Hepatocyte (in vitro differentiated cells): ENCODE measurements at regions not wholly inside any gene's neighbourhood (a gene's known extent, or its start where the extent isn't known, plus 50 kb on each side); places are given as distances from the start of the nearest gene placed in this dataset.

Experiments
- DNase-seq: peaks from one replicate; pipeline ENCODE4 v3.0.0-alpha.2; 2016; ENCODE audit warnings: low spot score
- H2AFZ ChIP-seq: fragments of 200-600 bp; sonication (generic); 2 replicates; pipeline ENCODE4 v1.6.0; 2016; ENCODE audit warnings: antibody characterized with exemption, mild to moderate bottlenecking
- H3K27ac ChIP-seq: fragments of 200-600 bp; sonication (generic); 2 replicates; pipeline ENCODE4 v1.5.1; 2016; ENCODE audit warnings: mild to moderate bottlenecking
- H3K27me3 ChIP-seq: fragments of 200-600 bp; sonication (generic); 2 replicates; pipeline ENCODE4 v1.6.1; 2016
- H3K36me3 ChIP-seq: fragments of 200-600 bp; sonication (generic); replicated peaks from 2 replicates; pipeline ENCODE4 v1.5.1; 2016; ENCODE audit warnings: low read depth; ENCODE audit not compliant: insufficient read depth
- H3K4me1 ChIP-seq: fragments of 200-600 bp; sonication (generic); 2 replicates; pipeline ENCODE4 v1.5.1; 2016; ENCODE audit warnings: mild to moderate bottlenecking, moderate library complexity; ENCODE audit not compliant: insufficient read depth
- H3K4me2 ChIP-seq: fragments of 200-600 bp; sonication (generic); 2 replicates; pipeline ENCODE4 v1.6.0; 2016
- H3K4me3 ChIP-seq: fragments of 200-600 bp; sonication (generic); 2 replicates; pipeline ENCODE4 v1.5.1; 2016; ENCODE audit warnings: mild to moderate bottlenecking
- H3K79me2 ChIP-seq: fragments of 200-600 bp; sonication (generic); 2 replicates; pipeline ENCODE4 v1.6.0; 2017; ENCODE audit warnings: mild to moderate bottlenecking
- H3K9me2 ChIP-seq: fragments of 200-600 bp; sonication (generic); replicated peaks from 2 replicates; pipeline ENCODE4 v1.6.0; 2017; ENCODE audit warnings: mild to moderate bottlenecking; ENCODE audit not compliant: insufficient read depth
- H3K9me3 ChIP-seq: fragments of 200-600 bp; sonication (generic); 2 replicates; pipeline ENCODE4 v1.5.1; 2016; ENCODE audit warnings: low read depth, mild to moderate bottlenecking
- H4K20me1 ChIP-seq: fragments of 200-600 bp; sonication (generic); 2 replicates; pipeline ENCODE4 v1.6.0; 2016; ENCODE audit warnings: mild to moderate bottlenecking; ENCODE audit not compliant: insufficient read depth, poor library complexity, severe bottlenecking
- EZH2 ChIP-seq: fragments of 200-600 bp; sonication (generic); IDR thresholded peaks from 2 replicates; pipeline ENCODE4 v1.6.1; 2016; ENCODE audit warnings: antibody characterized with exemption, mild to moderate bottlenecking, borderline replicate concordance
- EZH2phosphoT487 ChIP-seq: fragments of 200-600 bp; sonication (generic); IDR thresholded peaks from one replicate; pipeline ENCODE4 v1.6.1; 2018; ENCODE audit warnings: antibody characterized with exemption, mild to moderate bottlenecking, low read depth, moderate library complexity; ENCODE audit not compliant: unreplicated experiment, severe bottlenecking
- WGBS: methylation state at CpG from one replicate; pipeline ENCODE4 v1.1.6; 2016; ENCODE audit warnings: low lambda C conversion rate; ENCODE audit errors: missing lambda C conversion rate; 5-methylcytosine and 5-hydroxymethylcytosine counted together
- TF ChIP-seq, protein P1 (sequence below): fragments of 200-600 bp; sonication (generic); IDR thresholded peaks from 2 replicates; pipeline ENCODE4 v1.5.1; 2016; ENCODE audit warnings: antibody characterized with exemption, mild to moderate bottlenecking; ENCODE audit not compliant: poor library complexity

- Histone ChIP-seq H3K36me3 (no peaks in the 10 kb centered on the region), H2AFZ (no peak overlapping the region), H3K4me1 (peaks cover 21% of the 10 kb centered on the region), H3K4me2 (no peak overlapping the region), H4K20me1 (no peaks in the 10 kb centered on the region), H3K27me3 (no peaks in the 10 kb centered on the region), H3K9me3 (no peaks in the 10 kb centered on the region), H3K79me2 (no peaks in the 10 kb centered on the region), H3K9me2 (no peaks in the 10 kb centered on the region), H3K4me3 (no peak overlapping the region), H3K27ac (no peak overlapping the region)
- no peak for DNase-seq
- 90% methylated on average over 12 of the region's 12 CpGs for WGBS
- TF ChIP-seq EZH2 (no peak), EZH2phosphoT487 (no peak)
- TF ChIP-seq, protein P1, sequence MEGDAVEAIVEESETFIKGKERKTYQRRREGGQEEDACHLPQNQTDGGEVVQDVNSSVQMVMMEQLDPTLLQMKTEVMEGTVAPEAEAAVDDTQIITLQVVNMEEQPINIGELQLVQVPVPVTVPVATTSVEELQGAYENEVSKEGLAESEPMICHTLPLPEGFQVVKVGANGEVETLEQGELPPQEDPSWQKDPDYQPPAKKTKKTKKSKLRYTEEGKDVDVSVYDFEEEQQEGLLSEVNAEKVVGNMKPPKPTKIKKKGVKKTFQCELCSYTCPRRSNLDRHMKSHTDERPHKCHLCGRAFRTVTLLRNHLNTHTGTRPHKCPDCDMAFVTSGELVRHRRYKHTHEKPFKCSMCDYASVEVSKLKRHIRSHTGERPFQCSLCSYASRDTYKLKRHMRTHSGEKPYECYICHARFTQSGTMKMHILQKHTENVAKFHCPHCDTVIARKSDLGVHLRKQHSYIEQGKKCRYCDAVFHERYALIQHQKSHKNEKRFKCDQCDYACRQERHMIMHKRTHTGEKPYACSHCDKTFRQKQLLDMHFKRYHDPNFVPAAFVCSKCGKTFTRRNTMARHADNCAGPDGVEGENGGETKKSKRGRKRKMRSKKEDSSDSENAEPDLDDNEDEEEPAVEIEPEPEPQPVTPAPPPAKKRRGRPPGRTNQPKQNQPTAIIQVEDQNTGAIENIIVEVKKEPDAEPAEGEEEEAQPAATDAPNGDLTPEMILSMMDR = no peak
Observed at GRCh38 chr14:101357038-101357437, 204.3 kb upstream of the DIO3 start.

GRCh38 chr14:101357559-101358319 is 203.6 kb upstream of the DIO3 start:
- peaks cover 21% of the 10 kb centered on the region for H3K4me1 ChIP-seq
- no peak overlapping the region for H3K27ac ChIP-seq
- H3K36me3 ChIP-seq = no peaks in the 10 kb centered on the region
- H2AFZ ChIP-seq = no peak overlapping the region
- H3K9me2 ChIP-seq = no peaks in the 10 kb centered on the region
- TF ChIP-seq EZH2 (no peak), EZH2phosphoT487 (no peak)
- TF ChIP-seq, protein P1 = no peak
- H3K79me2 ChIP-seq = no peaks in the 10 kb centered on the region
- no peak overlapping the region for H3K4me3 ChIP-seq
- H3K9me3 ChIP-seq = no peaks in the 10 kb centered on the region
- 90% methylated on average over 10 of the region's 10 CpGs for WGBS
- H3K4me2 ChIP-seq = no peak overlapping the region
- no peak for DNase-seq
- no peaks in the 10 kb centered on the region for H3K27me3 ChIP-seq
- H4K20me1 ChIP-seq = no peaks in the 10 kb centered on the region

GRCh38 chr14:101358320-101359125 is 202.8 kb upstream of the DIO3 start:
- H4K20me1 ChIP-seq = no peaks in the 10 kb centered on the region
- H3K4me2 ChIP-seq = peak overlapping the region; percentile 67
- H3K36me3 ChIP-seq = no peaks in the 10 kb centered on the region
- TF ChIP-seq EZH2 (no peak), EZH2phosphoT487 (no peak)
- TF ChIP-seq, protein P1 = no peak
- DNase-seq = no peak
- H3K4me1 ChIP-seq = peaks cover 21% of the 10 kb centered on the region
- H3K9me2 ChIP-seq = no peaks in the 10 kb centered on the region
- no peak overlapping the region for H2AFZ ChIP-seq
- H3K4me3 ChIP-seq = no peak overlapping the region
- no peaks in the 10 kb centered on the region for H3K27me3 ChIP-seq
- WGBS = 79% methylated on average over 15 of the region's 15 CpGs
- H3K27ac ChIP-seq = peak overlapping the region; percentile 91
- H3K79me2 ChIP-seq = no peaks in the 10 kb centered on the region
- no peaks in the 10 kb centered on the region for H3K9me3 ChIP-seq
